Upper lobe of left lung (tissue), 4 donors: ENCODE measurements at regions not wholly inside any gene's neighbourhood (a gene's known extent, or its start where the extent isn't known, plus 50 kb on each side); places are given as distances from the start of the nearest gene placed in this dataset.

Experiments used
- CTCF ChIP-seq, 6 experiments: fragments of 450-650 bp in 4 of 6; fragments of 200-600 bp in 2 of 6; sonication (generic) in 2 of 6; IDR thresholded peaks; one replicate each; pipeline ENCODE4 v1.5.1; 2016 to 2019; ENCODE audit warnings: antibody characterized with exemption in 6 of 6
- EP300 ChIP-seq, 4 donors: sonication (generic); formaldehyde crosslinking; IDR thresholded peaks; one replicate each; pipeline ENCODE4 v1.5.1; 2017; ENCODE audit warnings: antibody characterized with exemption in 4 of 4, control low read depth in 2 of 4
- POLR2A ChIP-seq, 4 donors: fragments of 450-650 bp; IDR thresholded peaks; one replicate each; pipeline ENCODE4 v1.5.1; 2016 to 2017; ENCODE audit warnings: antibody characterized with exemption in 4 of 4, mild to moderate bottlenecking in 2 of 4

DNA sequence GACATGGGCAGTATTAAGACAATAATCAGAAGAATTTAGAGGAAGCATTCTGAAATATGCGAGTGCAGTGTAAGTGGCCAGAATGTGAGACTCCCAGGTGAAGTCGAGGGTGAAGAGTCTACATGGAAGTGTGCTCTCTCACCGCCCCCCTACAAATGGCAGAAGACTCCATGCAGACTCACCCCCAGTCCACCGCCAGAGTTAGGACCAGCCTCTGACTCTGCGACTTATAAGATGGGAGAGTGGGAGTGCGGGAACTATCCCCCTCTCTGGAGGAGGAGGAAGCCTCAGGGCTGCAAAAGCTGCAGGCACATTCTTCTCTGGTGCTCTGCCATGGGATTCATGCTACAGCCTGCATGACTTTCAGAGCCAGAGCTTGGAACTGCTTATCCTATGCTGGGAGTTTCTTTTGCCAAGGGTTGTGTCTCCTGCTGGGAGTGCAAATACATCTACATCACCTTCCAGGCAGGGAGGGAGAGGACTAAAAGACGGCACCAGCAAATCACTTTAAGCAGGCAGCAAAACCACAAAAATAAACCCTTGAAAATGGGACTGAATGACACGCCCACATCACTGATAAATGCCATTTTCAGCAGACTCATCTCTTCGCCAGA, 206.7 kb upstream of the SULF2 start:
- no peak for TF ChIP-seq POLR2A (IDR thresholded peaks at IDR 0.05)
- TF ChIP-seq CTCF (IDR thresholded peaks at IDR 0.05): no peak
- TF ChIP-seq EP300 (IDR thresholded peaks at IDR 0.05): no peak
